Neuron (in vitro differentiated cells): ENCODE measurements at regions not wholly inside any gene's neighbourhood (a gene's known extent, or its start where the extent isn't known, plus 50 kb on each side); places are given as distances from the start of the nearest gene placed in this dataset.

ENCODE experiments used
- H2AFZ ChIP-seq: one replicate; pipeline ENCODE4 v1.6.1; 2013; ENCODE audit warnings: low read depth, mild to moderate bottlenecking, inconsistent platforms, low read length, moderate library complexity
- H3K27me3 ChIP-seq: one replicate; pipeline ENCODE4 v1.6.1; 2013; ENCODE audit warnings: low read length; ENCODE audit not compliant: insufficient read depth
- H3K36me3 ChIP-seq: one replicate; pipeline ENCODE4 v1.6.1; 2013; ENCODE audit warnings: low read length; ENCODE audit not compliant: insufficient read depth
- H3K4me1 ChIP-seq: one replicate; pipeline ENCODE4 v1.6.1; 2013; ENCODE audit warnings: low read length; ENCODE audit not compliant: insufficient read depth
- H3K4me3 ChIP-seq: 2 replicates; pipeline ENCODE4 v1.5.1; 2013; ENCODE audit warnings: mild to moderate bottlenecking, low read length, moderate library complexity
- H3K9me3 ChIP-seq: one replicate; pipeline ENCODE4 v1.6.1; 2013; ENCODE audit warnings: low read length

DNA sequence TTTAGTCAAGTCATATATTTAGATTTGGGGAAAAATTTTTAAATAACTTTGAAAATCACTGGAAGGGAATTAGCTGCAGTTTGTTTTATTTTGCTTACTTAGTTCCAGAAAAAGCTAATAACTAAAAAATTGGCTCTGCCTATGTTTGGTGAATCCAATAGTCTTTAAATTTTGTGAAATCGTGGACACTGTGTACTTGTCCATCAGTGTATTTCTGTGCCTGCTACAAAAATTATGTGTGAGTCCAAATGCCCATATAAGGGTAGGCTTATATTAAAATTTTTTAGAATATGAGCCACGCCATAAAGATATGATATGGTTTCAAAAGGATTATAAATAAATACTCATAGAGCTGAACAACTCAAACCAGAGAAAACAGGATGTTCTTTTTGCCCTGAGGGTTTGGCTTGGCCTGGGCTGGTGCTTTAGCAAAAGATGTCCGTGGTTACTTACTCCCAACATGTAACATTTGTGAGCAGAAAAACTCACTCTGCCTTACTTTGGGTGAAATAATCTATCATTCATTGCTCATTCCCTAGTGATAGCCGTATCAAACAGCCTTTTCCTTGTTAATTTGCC lies 133.2 kb upstream of the PRLR start:
- no peaks in the 10 kb centered on the region for H3K36me3 ChIP-seq

DNA sequence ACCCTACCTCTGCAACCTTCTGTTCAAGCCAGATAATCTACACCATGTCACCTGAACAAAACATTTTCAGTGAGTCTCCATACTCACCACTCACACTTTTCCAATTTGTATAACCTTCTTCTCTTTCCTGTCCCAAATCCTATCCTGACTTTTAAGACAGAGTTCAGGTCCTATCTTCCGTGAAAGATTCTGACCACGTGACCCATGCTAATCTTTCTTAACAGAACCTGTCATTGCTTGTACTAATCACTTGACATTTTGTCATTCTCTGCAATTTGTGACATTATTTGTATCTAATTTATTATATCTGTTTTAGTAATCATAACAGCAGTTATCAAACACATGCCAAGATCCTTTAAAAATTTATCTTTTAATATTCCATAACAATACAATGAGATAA lies 132.5 kb upstream of the PRLR start:
- Histone ChIP-seq H3K4me3 (no peak overlapping the region), H2AFZ (no peak overlapping the region), H3K36me3 (no peaks in the 10 kb centered on the region), H3K9me3 (no peaks in the 10 kb centered on the region), H3K4me1 (no peaks in the 10 kb centered on the region), H3K27me3 (peaks cover 9% of the 10 kb centered on the region)

More for the DNA sequence above, 133.2 kb upstream of the PRLR start:
- Histone ChIP-seq H3K27me3 (peaks cover 9% of the 10 kb centered on the region), H3K9me3 (no peaks in the 10 kb centered on the region), H3K4me3 (no peak overlapping the region), H3K4me1 (no peaks in the 10 kb centered on the region), H2AFZ (no peak overlapping the region)

DNA sequence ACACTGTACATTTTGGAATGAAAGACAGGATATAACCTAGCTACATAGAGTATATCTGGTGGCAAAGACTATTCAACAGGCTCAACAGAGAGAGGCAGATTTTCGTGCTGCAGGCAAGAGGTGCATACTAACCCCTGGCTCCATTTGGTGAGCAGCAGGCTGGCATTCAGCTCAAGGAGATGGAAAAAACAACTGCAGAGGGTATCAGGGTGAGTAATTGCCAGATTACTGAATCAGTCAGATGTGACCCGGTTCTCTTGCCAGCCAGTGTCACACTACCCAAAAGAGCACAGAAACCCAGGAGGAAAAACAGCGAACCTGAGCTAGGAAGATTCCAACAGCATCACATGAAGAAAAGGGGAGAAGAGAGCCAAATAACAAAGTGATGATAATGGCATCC lies 130.4 kb upstream of the PRLR start:
- no peaks in the 10 kb centered on the region for H3K36me3 ChIP-seq
- H3K27me3 ChIP-seq = peaks cover 4% of the 10 kb centered on the region
- no peak overlapping the region for H2AFZ ChIP-seq
- no peak overlapping the region for H3K4me3 ChIP-seq
- H3K4me1 ChIP-seq = no peaks in the 10 kb centered on the region
- H3K9me3 ChIP-seq = no peaks in the 10 kb centered on the region

DNA sequence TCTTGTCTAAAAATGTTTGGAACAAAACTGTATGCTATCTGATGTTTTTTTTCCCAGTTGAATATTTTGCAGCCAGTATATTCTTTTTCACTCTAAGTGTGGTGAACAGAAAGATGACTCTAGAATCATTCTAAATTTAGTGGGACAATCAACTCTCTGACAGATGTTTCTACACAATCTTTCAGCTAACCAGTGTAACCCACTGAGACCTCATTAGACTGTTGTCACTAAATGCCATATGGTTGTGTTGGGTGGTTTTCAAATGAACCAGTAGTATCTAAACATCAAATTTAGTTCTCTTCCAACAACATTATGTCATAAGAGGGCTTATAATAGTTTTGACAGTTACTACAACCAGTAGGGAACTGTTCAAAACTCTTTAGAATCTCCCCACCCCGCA lies 129.6 kb upstream of the PRLR start:
- Histone ChIP-seq H3K27me3 (peaks cover 4% of the 10 kb centered on the region), H3K36me3 (no peaks in the 10 kb centered on the region), H3K4me3 (no peak overlapping the region), H3K9me3 (no peaks in the 10 kb centered on the region), H3K4me1 (no peaks in the 10 kb centered on the region), H2AFZ (no peak overlapping the region)

DNA sequence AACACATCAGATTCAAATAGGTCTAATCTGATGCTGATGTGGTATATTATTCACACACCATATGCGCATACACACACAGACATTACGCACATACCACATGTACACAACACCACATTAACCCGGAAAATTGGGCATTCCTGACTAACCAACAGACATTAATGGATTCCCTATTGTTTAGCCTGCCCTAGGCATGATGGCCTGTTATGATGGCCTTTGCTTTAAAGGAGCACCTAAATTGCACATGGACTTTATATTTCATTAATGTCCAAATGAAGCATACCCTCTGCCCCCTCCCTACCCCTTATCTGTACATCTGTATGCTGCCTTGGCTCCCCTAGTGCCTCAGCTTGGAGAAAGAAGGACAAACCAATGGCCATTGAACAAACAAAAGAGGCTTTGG lies 127.7 kb upstream of the PRLR start:
- H2AFZ ChIP-seq = no peak overlapping the region
- no peak overlapping the region for H3K4me3 ChIP-seq
- peaks cover 4% of the 10 kb centered on the region for H3K27me3 ChIP-seq
- H3K4me1 ChIP-seq = no peaks in the 10 kb centered on the region
- no peaks in the 10 kb centered on the region for H3K36me3 ChIP-seq
- H3K9me3 ChIP-seq = no peaks in the 10 kb centered on the region

DNA sequence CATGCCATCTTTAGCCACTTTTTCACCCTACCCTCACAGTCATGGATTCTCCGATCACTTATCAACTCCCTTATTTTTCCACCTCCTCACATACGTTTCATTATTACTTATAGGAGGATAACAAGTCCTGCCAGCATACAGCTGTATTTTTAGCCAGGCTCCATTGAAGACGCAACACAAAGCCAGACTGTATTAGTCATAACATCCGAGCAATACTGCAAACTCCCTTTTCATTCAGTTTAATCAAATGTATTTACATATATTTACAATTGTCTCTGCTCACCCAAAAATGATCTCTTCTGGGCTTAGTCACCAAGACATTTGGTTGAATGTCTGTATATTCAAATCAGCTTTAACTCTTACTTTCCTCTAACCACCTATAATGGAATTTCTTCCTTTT lies 126.4 kb upstream of the PRLR start:
- Histone ChIP-seq H3K27me3 (no peaks in the 10 kb centered on the region), H3K36me3 (no peaks in the 10 kb centered on the region), H3K4me1 (no peaks in the 10 kb centered on the region), H2AFZ (no peak overlapping the region), H3K9me3 (no peaks in the 10 kb centered on the region), H3K4me3 (no peak overlapping the region)

DNA sequence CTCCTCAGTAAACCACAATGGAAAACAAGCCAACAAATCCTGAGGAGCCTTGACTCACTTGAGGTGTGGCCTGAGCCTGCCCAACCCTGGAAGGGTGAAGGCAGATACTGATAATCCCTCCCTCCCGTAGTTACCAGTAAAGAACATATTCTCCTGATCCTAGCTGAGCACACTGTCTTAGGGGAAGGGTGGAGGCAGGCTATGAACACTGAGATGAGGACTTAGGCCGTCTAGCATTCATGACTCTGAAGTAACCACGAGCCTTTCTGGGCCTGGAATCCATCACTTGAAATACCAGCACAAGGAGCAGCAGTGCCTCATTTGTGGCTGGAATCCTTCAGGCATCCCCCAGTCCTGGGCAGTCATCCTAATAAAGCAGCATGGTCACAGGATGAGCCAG lies 124.5 kb upstream of the PRLR start:
- no peak overlapping the region for H2AFZ ChIP-seq
- H3K4me3 ChIP-seq = no peak overlapping the region
- no peaks in the 10 kb centered on the region for H3K27me3 ChIP-seq
- H3K9me3 ChIP-seq = no peaks in the 10 kb centered on the region
- no peaks in the 10 kb centered on the region for H3K4me1 ChIP-seq
- no peaks in the 10 kb centered on the region for H3K36me3 ChIP-seq

DNA sequence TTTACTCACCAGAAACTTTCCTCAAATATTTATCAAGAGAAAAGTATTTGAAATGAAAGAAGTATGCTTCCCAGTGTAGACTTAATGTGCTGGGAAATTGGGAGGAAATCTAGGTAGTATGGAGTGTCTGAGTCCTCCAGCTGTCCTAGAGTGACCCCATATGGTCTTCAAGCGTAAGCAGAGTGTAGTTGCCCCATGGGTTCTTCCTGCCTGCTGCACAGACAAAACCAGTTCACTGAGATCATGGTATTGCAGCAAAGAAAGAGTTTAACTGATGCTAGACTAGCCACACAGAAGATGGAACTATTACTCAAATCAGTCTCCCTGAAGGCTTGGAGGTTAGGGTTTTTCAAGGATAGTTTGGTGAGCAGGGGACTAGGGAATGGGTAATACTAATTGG lies 114.9 kb upstream of the PRLR start:
- no peaks in the 10 kb centered on the region for H3K27me3 ChIP-seq
- no peaks in the 10 kb centered on the region for H3K4me1 ChIP-seq
- no peaks in the 10 kb centered on the region for H3K36me3 ChIP-seq
- no peak overlapping the region for H3K4me3 ChIP-seq
- H2AFZ ChIP-seq = no peak overlapping the region
- H3K9me3 ChIP-seq = no peaks in the 10 kb centered on the region

DNA sequence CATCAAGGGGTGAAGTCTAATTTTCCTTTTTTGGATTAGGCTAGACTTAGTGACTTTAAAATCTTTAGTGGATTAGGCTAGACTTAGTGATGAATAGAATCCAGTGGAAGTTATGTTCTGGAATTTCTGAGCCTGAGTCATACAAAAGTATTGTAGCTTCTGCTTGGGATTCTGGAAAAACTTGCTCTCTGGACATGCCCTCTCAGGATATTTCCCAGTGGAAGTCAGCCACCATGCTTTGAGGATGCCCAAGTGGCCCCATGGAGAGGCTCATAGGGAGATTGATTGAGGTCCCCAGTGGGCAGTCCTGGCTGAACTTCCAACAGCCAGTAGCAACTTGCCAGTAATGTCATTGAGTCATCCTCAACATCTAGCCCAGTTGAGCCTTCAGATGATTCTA lies 112.4 kb upstream of the PRLR start:
- no peak overlapping the region for H2AFZ ChIP-seq
- H3K9me3 ChIP-seq = no peaks in the 10 kb centered on the region
- no peaks in the 10 kb centered on the region for H3K27me3 ChIP-seq
- H3K4me1 ChIP-seq = peaks cover 5% of the 10 kb centered on the region
- no peak overlapping the region for H3K4me3 ChIP-seq
- H3K36me3 ChIP-seq = no peaks in the 10 kb centered on the region

DNA sequence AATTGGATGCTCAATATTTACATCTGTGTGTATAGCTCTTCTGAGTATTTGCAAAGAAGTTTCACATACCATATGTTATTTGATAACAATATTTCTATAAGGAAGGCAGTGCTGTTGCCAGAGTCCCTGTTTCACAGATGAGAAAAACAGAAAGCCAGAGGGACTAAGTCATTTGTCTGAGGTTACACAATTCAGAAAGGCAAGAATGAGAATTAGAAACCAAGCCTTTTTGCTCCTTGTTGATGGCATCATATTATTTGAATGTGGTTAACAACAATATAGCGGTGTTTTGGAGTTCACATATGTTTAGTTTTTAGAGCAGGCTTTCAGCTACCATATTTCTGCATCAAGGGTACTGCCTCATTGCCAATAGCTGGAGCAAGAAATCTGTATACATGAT lies 110.9 kb upstream of the PRLR start:
- Histone ChIP-seq H3K4me1 (peaks cover 17% of the 10 kb centered on the region), H2AFZ (no peak overlapping the region), H3K9me3 (no peaks in the 10 kb centered on the region), H3K27me3 (no peaks in the 10 kb centered on the region), H3K4me3 (no peak overlapping the region), H3K36me3 (no peaks in the 10 kb centered on the region)

DNA sequence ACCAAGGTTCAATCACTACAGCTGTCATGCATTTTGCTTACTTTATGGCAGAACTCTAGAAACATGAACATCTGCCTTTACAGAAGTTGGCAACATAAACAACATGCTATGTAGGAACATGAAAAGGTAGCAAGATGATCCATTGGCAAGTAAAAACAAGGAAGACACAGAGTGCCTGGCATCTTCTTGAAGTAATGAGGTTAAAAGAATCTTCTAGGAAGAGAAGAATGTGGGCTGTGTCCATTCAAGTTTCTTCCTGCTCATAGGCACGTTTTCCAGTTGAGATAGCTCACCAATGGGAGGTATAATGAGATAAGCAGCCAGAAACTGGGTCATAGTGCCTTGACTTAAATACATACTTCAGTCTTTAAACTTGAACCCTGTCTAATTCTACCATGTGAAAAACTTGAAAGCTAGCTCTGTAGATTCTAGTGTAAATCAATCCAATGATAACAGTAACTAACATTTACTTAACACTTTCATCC lies 109.4 kb upstream of the PRLR start:
- Histone ChIP-seq H3K27me3 (no peaks in the 10 kb centered on the region), H3K4me3 (no peak overlapping the region), H2AFZ (no peak overlapping the region), H3K36me3 (no peaks in the 10 kb centered on the region), H3K9me3 (no peaks in the 10 kb centered on the region), H3K4me1 (peaks cover 28% of the 10 kb centered on the region)

DNA sequence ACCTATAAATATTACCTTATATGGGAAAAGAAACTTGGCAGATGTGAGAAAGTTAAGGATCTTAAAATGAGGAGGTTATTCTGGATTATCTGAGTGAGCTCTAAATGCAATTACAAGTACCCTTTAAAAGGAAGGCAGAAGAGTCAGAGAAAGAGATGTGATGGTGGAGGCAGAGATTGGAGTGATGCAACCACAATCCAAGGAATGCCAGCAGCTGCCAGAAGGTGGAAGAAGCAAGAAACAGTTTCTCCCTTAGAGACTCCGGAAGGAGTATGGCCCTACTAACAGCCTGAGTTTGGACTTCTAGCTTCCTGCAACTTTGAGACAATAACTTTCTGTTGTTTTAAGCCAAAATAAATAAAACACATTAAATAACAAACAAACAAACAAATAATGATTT lies 108.7 kb upstream of the PRLR start:
- H2AFZ ChIP-seq = no peak overlapping the region
- no peaks in the 10 kb centered on the region for H3K27me3 ChIP-seq
- peaks cover 28% of the 10 kb centered on the region for H3K4me1 ChIP-seq
- no peak overlapping the region for H3K4me3 ChIP-seq
- no peaks in the 10 kb centered on the region for H3K36me3 ChIP-seq
- H3K9me3 ChIP-seq = no peaks in the 10 kb centered on the region

DNA sequence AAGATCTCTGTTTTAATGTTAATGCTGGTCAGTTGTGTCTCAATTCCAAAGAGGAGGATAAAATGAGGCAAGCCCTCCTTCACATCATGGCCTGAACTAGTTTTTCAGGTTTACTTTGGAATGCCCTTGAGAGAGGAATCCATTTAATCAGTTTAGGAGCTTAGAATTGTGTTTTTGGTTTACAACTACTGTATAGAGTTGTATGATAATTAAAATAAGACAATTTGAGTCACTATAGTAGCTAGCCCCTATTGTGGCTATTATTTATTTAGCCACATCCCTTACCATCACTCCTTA lies 107.8 kb upstream of the PRLR start:
- no peak overlapping the region for H2AFZ ChIP-seq

DNA sequence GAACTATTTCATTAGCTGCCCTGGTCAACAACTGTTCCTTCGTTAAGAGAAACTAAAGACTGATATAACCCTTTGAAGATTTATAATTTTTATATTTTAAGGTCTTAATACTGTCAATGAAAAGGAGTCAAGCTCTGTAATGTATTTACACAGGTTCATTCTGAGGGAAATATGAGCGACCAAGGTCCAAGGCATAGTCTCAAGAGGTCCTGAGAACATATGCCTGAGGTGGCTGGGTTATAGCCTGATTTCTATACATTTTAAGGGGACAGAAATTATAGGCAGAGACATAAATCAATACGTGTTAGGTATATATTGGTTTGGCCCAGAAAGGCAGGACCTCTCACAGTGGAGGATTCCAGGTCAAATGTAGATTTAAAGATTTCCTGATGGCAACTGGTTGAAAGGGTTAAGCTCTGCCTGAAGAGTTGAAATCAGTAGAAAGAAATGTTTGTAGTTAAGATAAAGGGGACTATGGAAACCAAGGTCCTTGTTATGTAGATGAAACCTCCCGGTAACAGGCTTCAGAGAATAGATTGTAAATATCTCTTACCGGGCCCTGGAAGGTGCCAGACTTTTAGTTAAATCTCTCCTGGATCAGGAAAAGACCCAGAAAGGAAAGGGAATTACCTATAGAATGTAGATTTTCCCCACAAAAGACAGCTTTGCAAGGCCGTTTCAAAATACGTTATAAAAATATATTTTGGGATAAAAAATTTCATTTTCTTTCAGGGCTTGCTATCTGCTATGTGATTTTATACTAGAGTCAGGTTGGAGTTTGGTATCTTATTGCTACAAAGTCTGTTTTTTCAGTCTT lies 107.3 kb upstream of the PRLR start:
- Histone ChIP-seq H3K4me3 (no peak overlapping the region), H3K27me3 (no peaks in the 10 kb centered on the region), H3K4me1 (peaks cover 28% of the 10 kb centered on the region), H2AFZ (no peak overlapping the region), H3K9me3 (no peaks in the 10 kb centered on the region), H3K36me3 (no peaks in the 10 kb centered on the region)

More for the DNA sequence above, 107.8 kb upstream of the PRLR start:
- Histone ChIP-seq H3K4me3 (no peak overlapping the region), H3K27me3 (no peaks in the 10 kb centered on the region), H3K36me3 (no peaks in the 10 kb centered on the region), H3K4me1 (peaks cover 28% of the 10 kb centered on the region), H3K9me3 (no peaks in the 10 kb centered on the region)
